ENCODE measurements at regions not wholly inside any gene's neighbourhood (a gene's known extent, or its start where the extent isn't known, plus 50 kb on each side); places are given as distances from the start of the nearest gene placed in this dataset.

GRCh38 chr3:4042070-4042469 is 242.8 kb downstream of the LRRN1 start:
- DNase-seq (ENCODE audit: low spot score): no peak
- in situ Hi-C loops (cut with MboI; ENCODE audit: low pct_unique_long_range_greater_than_20kb, low sequenced_read_pairs, unreplicated experiment): no loop called here
- no peak for TF ChIP-seq CTCF (IDR thresholded peaks at IDR 0.05; ENCODE audit: extremely low read depth, insufficient read depth, missing control alignments)

DNA sequence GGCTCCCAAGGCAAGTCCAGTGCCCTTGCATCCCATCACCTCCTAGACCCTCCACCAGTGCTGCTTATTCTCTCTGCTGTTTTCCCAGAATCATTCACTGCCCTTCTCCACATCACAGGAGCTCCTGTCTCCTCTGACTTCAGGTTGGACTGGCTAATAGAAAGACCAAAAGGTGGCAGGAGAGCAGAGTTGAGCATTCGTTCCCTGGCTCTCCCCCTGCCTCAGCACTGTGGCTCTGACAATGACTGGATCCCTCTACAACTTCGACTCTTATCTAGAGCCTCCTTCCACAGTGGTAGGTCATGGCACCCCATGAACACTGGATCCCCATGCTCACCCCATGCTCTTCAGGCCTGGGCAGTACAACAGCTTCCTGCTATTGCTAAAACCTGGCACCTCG is 243.6 kb downstream of the LRRN1 start:
- no peak for TF ChIP-seq CTCF (IDR thresholded peaks at IDR 0.05; ENCODE audit: extremely low read depth, insufficient read depth, missing control alignments)
- in situ Hi-C loops (cut with MboI; ENCODE audit: low pct_unique_long_range_greater_than_20kb, low sequenced_read_pairs, unreplicated experiment): no loop called here

DNA sequence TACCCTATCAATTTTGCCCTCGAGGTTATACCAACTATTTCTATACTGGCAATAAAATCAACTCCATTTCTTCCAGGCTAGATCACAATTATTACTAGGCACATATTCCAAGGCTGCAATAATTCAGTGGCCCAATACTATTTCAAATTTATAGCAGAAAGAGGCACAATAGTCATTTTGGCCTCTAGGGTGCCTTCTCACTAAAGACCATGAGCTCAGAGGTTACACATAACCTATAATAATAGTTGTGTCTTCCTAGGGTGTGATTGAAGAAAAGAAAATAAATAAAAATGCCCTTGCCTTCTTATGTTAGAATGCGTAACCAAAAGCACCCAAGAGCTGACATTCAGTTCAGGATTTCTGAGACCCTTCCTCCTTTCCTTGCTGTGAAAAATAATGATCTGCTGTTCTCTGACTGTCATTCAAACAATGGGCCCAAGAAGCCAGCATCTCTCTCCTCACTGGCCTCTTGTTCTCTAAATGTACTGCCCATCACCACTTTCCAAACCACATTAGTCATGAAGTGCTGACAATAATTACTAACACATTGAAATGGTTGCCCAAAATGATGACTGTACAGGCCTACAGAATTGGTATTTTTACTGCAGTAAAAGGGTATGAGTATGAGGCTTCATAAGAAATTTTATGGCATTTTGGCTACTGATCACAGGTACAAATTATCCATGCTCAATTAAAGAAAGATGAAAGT is 244.8 kb downstream of the LRRN1 start:
- TF ChIP-seq CTCF (IDR thresholded peaks at IDR 0.05; ENCODE audit: extremely low read depth, insufficient read depth, missing control alignments): no peak
- in situ Hi-C loops (cut with MboI; ENCODE audit: low pct_unique_long_range_greater_than_20kb, low sequenced_read_pairs, unreplicated experiment): no loop called here
- DNase-seq (ENCODE audit: low spot score): no peak

More for the DNA sequence above, 243.6 kb downstream of the LRRN1 start:
- no peak for DNase-seq (ENCODE audit: low spot score)

DNA sequence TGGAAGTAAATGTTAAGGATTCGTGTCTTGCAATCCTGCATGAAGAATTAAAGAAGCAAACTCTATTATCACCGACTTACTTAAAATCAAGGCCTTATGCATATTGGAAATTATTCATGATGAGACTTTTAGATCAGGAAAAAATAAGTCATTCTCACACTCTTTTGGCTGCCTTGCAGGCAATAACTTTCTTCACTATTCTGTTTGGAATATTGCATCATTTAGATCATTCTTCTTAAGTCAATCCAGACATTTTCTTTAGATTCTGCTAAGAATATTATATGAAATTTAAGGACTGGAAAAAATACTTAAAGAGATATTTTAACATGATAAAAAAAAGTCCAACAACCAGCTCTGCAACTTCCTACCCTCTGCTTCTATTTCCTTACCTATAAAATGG is 245.4 kb downstream of the LRRN1 start:
- no peak for TF ChIP-seq CTCF (IDR thresholded peaks at IDR 0.05; ENCODE audit: extremely low read depth, insufficient read depth, missing control alignments)
- DNase-seq (ENCODE audit: low spot score): no peak
- in situ Hi-C loops (cut with MboI; ENCODE audit: low pct_unique_long_range_greater_than_20kb, low sequenced_read_pairs, unreplicated experiment): no loop called here

DNA sequence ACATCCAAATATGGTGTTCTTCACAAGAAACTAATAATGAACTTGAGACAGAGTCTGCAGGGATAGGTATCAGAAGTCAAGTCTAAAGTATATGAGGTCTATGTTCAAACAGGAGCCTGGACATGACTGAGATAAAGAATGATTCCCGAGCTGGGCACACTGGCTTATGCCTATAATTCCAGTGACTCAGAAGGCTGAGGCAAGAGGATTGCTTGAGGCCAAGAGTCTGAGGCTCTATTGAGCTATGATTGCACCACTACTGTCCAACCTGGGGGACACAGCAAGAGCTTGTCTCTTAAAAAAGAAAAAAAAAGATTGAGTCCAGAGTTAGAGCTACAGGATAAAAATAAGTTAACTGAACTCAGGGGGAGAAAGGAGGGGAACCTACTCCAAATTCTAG is 246.5 kb downstream of the LRRN1 start:
- DNase-seq (ENCODE audit: low spot score): no peak
- TF ChIP-seq CTCF (IDR thresholded peaks at IDR 0.05; ENCODE audit: extremely low read depth, insufficient read depth, missing control alignments): no peak
- in situ Hi-C loops (cut with MboI; ENCODE audit: low pct_unique_long_range_greater_than_20kb, low sequenced_read_pairs, unreplicated experiment): no loop called here

DNA sequence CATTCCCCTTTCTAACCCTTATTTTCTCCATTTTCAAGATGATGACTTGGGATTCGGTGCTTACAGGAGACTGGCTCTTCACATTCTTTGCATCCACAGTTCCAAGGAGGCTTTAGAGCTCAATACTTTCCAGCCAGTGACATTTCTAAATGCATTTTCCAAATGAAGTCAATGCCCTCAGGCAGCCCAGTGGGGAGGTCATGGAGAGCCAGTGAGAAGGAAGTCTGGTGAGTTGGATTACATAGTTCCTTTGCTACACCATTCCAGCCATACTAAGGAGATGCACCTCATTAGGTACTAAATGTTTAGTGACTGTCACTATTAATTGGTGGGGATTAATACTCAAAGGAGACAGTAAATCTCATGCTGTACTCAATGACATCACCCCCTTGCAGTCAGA is 248.1 kb downstream of the LRRN1 start:
- TF ChIP-seq CTCF (IDR thresholded peaks at IDR 0.05; ENCODE audit: extremely low read depth, insufficient read depth, missing control alignments): no peak
- no peak for DNase-seq (ENCODE audit: low spot score)
- in situ Hi-C loops (cut with MboI; ENCODE audit: low pct_unique_long_range_greater_than_20kb, low sequenced_read_pairs, unreplicated experiment): no loop called here

Measured in GM13977 (cell line).